ENCODE measurements at regions not wholly inside any gene's neighbourhood (a gene's known extent, or its start where the extent isn't known, plus 50 kb on each side); places are given as distances from the start of the nearest gene placed in this dataset.

- Histone ChIP-seq H3K27me3 (ENCODE audit: low read length) (no peaks in the 10 kb centered on the region), H3K4me1 (ENCODE audit: insufficient read depth, low read length) (peaks cover 20% of the 10 kb centered on the region), H3K4me2 (ENCODE audit: low read length) (no peak overlapping the region), H3F3A (ENCODE audit: low read length, unreplicated experiment) (no peaks in the 10 kb centered on the region), H3K79me2 (ENCODE audit: low read length) (no peaks in the 10 kb centered on the region), H3K27ac (ENCODE audit: low read length) (no peak overlapping the region), H3K4me3 (ENCODE audit: low read length) (no peak overlapping the region), H3K9me3 (ENCODE audit: low read length) (no peaks in the 10 kb centered on the region), H4K20me1 (ENCODE audit: low read length) (no peaks in the 10 kb centered on the region), H3K9me2 (replicated peaks; ENCODE audit: low read length) (no peaks in the 10 kb centered on the region), H3K9ac (ENCODE audit: low read length) (no peak overlapping the region), H2AFZ (ENCODE audit: low read length) (no peak overlapping the region), H3K36me3 (ENCODE audit: low read depth, low read length) (no peaks in the 10 kb centered on the region)
- ATAC-seq, result no peak
- intact Hi-C loops (cut with micrococcal nuclease), result no loop called here
- BruUV-seq (replicated peaks), result no TSS peak
- TF ChIP-seq EZH2 (IDR thresholded peaks at IDR 0.05; ENCODE audit: low read length, unreplicated experiment) (no peak), EZH2phosphoT487 (IDR thresholded peaks at IDR 0.05; ENCODE audit: borderline replicate concordance, low read length) (no peak), CTCF (conservative IDR thresholded peaks at IDR 0.05; ENCODE audit: low read depth, low read length) (no peak)
- ChIA-PET POLR2A (ENCODE audit: unreplicated experiment) (no interaction called here), CTCF (no interaction called here)
- no peak for DNase-seq
Measured at GRCh38 chr13:109687559-109688448, 98.6 kb downstream of the IRS2 start.

GRCh38 chr13:109685203-109685602 lies 101.2 kb downstream of the IRS2 start:
- DNase-seq (no peak), ATAC-seq (0 out of 2 replicates have a peak, but pooled peaks have one; percentile 16)
- Histone ChIP-seq H3K27ac (ENCODE audit: low read length) (peak overlapping the region; percentile 76; the same call in 1 of the 2 replicates), H3K4me3 (ENCODE audit: low read length) (peak overlapping the region; percentile 51; the same call in 1 of the 2 replicates), H4K20me1 (ENCODE audit: low read length) (no peaks in the 10 kb centered on the region), H3K36me3 (ENCODE audit: low read depth, low read length) (no peaks in the 10 kb centered on the region), H3F3A (ENCODE audit: low read length, unreplicated experiment) (no peaks in the 10 kb centered on the region), H2AFZ (ENCODE audit: low read length) (peak overlapping the region; percentile 35), H3K79me2 (ENCODE audit: low read length) (no peaks in the 10 kb centered on the region), H3K9me2 (replicated peaks; ENCODE audit: low read length) (no peaks in the 10 kb centered on the region), H3K4me1 (ENCODE audit: insufficient read depth, low read length) (peaks cover 20% of the 10 kb centered on the region), H3K27me3 (ENCODE audit: low read length) (no peaks in the 10 kb centered on the region), H3K9ac (ENCODE audit: low read length) (no peak overlapping the region), H3K9me3 (ENCODE audit: low read length) (no peaks in the 10 kb centered on the region), H3K4me2 (ENCODE audit: low read length) (peak overlapping the region; percentile 73)
- ChIA-PET POLR2A (ENCODE audit: unreplicated experiment) (no interaction called here), CTCF (no interaction called here)
- intact Hi-C loops (cut with micrococcal nuclease), result no loop called here
- TF ChIP-seq CTCF (conservative IDR thresholded peaks at IDR 0.05; ENCODE audit: low read depth, low read length) (no peak), EZH2 (IDR thresholded peaks at IDR 0.05; ENCODE audit: low read length, unreplicated experiment) (no peak), EZH2phosphoT487 (IDR thresholded peaks at IDR 0.05; ENCODE audit: borderline replicate concordance, low read length) (no peak)
- BruUV-seq (replicated peaks), result no TSS peak

- Histone ChIP-seq H3K27me3 (ENCODE audit: low read length) (no peaks in the 10 kb centered on the region), H3F3A (ENCODE audit: low read length, unreplicated experiment) (no peaks in the 10 kb centered on the region), H3K4me3 (ENCODE audit: low read length) (peak overlapping the region; percentile 51; the same call in 1 of the 2 replicates), H3K4me1 (ENCODE audit: insufficient read depth, low read length) (peaks cover 20% of the 10 kb centered on the region), H4K20me1 (ENCODE audit: low read length) (no peaks in the 10 kb centered on the region), H3K9ac (ENCODE audit: low read length) (peak overlapping the region; percentile 39; the same call in 1 of the 2 replicates), H3K79me2 (ENCODE audit: low read length) (no peaks in the 10 kb centered on the region), H3K36me3 (ENCODE audit: low read depth, low read length) (no peaks in the 10 kb centered on the region), H3K4me2 (ENCODE audit: low read length) (peak overlapping the region; percentile 73), H2AFZ (ENCODE audit: low read length) (peak overlapping the region; percentile 36), H3K27ac (ENCODE audit: low read length) (peak overlapping the region; percentile 76), H3K9me2 (replicated peaks; ENCODE audit: low read length) (no peaks in the 10 kb centered on the region), H3K9me3 (ENCODE audit: low read length) (no peaks in the 10 kb centered on the region)
- TF ChIP-seq CTCF (conservative IDR thresholded peaks at IDR 0.05; ENCODE audit: low read depth, low read length) (no peak), EZH2 (IDR thresholded peaks at IDR 0.05; ENCODE audit: low read length, unreplicated experiment) (no peak), EZH2phosphoT487 (IDR thresholded peaks at IDR 0.05; ENCODE audit: borderline replicate concordance, low read length) (no peak)
- intact Hi-C loops (cut with micrococcal nuclease), result no loop called here
- ChIA-PET CTCF (no interaction called here), POLR2A (ENCODE audit: unreplicated experiment) (no interaction called here)
- peak; percentile 89 for ATAC-seq
- DNase-seq, result peak; percentile 82
- no TSS peak for BruUV-seq (replicated peaks)
Measured at GRCh38 chr13:109684824-109685202, 101.6 kb downstream of the IRS2 start.

Data from PC-3 (cell line).